ENCODE measurements at regions not wholly inside any gene's neighbourhood (a gene's known extent, or its start where the extent isn't known, plus 50 kb on each side); places are given as distances from the start of the nearest gene placed in this dataset.

- TF ChIP-seq CTCF (IDR thresholded peaks at IDR 0.05) (no peak), RAD21 (IDR thresholded peaks at IDR 0.05; ENCODE audit: low read length) (no peak)
Observed at GRCh38 chr11:86180851-86181250, 63.7 kb upstream of the EED start.

Measured in SK-N-SH (cell line).